GM19239 (cell line): ENCODE measurements at regions not wholly inside any gene's neighbourhood (a gene's known extent, or its start where the extent isn't known, plus 50 kb on each side); places are given as distances from the start of the nearest gene placed in this dataset.
"Not testable (repeated sequence)": the region's sequence is repeated elsewhere in the genome, so short reads cannot be mapped to it uniquely, and the experiment has no call there.

ENCODE experiments used
- DNase-seq: peaks from one replicate; pipeline ENCODE4 v3.0.0; 2011; ENCODE audit warnings: low spot score; ENCODE audit not compliant: insufficient read length
- FAIRE-seq: peaks from 2 replicates; lab custom pipeline; 2011; peaks lifted over from hg19 to GRCh38; lab: Jason Lieb, UNC

DNA sequence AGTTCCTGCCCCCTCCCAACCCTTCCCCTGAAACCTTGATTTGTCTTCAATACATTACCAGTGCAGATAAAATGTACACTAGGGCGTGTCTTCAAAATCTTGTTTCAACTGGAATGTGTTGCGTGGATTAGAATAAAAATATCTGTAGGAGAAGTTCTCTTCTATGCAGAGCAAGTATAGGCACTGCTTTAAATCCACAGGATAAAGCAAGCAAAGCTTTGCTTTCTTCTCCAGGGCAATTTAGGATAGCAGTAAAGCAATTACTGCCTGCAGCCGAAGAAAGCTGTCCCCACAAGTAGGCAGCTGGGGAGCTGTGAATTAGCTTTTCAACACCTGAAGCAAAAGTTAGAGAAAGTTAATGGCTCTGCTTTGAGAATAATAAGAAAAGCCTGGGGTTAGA is 329.7 kb upstream of the KCNMB2 start:
- FAIRE-seq: no peak
- no peak for DNase-seq

DNA sequence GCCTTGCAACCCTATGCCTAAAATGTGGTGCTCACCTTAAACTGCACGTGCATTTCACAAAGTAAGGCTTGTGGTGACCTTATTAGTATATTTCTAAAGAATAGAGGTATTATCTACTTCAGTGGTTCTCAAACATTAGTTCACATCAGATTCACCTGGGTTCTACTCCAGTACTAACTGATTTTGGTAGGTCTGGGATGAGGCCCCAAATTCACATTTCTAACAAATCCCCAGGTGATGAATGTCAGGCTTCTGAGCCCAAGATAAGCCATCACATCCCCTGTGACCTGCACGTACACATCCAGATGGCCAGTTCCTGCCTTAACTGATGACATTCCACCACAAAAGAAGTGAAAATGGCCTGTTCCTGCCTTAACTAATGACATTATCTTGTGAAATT is 329.1 kb upstream of the KCNMB2 start:
- not testable (repeated sequence) for DNase-seq, FAIRE-seq

DNA sequence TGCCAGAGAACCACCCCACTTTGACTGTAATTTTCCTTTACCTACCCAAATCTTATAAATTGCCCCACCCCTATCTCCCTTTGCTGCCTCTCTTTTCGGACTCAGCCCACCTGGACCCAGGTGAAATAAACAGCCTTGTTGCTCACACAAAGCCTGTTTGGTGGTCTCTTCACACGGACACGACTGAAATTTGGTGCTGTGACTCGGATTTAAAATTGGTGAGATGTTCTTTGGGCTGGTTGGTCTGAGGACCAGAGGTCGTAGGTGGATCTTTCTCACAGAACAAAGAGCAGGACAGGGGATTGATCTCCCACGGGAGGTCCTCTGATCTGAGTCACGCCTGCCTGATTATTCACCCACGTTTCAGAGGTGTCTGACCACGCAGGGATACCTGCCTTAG is 328.6 kb upstream of the KCNMB2 start:
- not testable (repeated sequence) for FAIRE-seq, DNase-seq

DNA sequence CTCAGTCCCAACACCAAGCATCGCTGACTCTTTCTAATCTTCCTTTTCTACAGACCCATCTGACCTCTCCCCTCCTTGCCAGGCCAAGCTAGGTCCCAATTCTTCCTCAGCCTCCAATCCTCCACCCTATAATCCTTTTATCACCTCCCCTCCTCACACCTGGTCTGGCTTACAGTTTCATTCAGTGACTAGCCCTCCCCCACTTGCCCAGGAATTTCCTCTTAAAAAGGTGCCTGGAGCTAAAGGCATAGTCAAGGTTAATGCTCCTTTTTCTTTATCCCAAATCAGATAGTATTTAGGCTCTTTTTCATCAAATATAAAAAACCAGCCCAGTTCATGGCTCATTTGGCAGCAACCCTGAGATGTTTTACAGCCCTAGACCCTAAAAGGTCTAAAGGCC is 327.1 kb upstream of the KCNMB2 start:
- DNase-seq, FAIRE-seq: not testable (repeated sequence)

DNA sequence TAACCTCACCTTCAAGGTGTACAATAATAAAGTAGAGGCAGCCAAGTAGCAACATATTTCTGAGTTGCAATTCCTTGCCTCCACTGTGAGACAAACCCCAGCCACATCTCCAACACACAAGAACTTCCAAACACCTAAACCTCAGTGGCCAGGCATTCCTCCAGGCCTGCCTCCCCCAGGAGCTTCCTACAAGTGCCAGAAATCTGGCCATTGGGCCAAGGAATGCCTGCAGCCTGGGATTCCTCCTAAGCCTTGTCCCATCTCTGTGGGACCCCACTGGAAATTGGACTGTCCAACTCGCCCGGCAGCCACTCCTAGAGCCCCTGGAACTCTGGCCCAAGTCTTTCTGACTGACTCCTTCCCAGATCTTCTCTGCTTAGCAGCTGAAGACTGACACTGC is 326.6 kb upstream of the KCNMB2 start:
- not testable (repeated sequence) for DNase-seq, FAIRE-seq

DNA sequence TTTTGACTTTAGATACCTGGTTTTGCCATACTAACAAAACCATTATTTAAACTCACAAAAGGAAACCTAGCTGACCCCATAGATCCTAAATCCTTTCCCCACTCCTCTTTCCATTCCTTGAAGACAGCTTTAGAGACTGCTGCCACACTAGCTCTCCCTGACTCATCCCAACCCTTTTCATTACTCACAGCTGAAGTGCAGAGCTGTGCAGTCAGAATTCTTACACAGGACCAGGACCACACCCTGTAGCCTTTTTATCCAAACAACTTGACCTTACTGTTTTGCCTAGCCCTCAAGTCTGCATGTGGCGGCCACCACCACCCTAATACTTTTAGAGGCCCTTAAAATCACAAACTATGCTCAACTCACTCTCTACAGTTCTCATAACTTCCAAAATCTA is 325.1 kb upstream of the KCNMB2 start:
- DNase-seq, FAIRE-seq: not testable (repeated sequence)

DNA sequence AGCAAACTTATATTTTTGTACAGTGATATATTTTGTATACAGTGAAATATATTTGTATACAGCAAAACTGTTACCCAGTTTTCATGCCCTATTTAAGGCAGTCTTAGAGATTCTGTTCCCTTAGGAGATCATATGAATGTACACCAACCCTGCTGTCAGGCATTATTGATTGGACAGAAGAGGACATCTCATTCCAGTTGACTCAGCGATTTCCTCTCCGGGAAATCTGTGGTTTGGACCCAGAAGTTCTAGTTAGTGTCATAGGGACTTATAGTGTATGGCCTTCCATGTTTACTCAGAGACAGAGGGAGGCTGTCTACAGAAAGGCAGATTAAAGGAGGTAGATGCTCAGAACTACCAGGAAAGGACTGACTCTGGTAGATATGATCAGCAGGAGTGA is 318.8 kb upstream of the KCNMB2 start:
- DNase-seq: no peak
- no peak for FAIRE-seq

DNA sequence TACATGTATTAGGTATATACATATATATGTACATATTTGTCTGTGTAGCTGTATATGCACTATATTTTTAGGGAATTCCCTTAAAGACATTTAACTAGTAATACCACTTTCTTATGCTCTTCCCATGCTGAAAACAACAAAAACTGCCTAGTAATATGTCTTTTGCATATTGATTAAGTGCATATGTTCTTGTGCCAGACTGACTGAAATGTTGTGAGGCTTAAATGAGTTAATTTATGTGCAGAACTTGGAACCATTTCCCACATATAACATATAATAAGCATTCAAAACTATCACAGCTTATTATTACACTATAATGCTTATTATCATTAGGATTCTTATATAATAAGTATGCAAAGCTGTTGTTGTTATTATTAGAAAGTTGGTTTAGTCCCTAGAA is 318.0 kb upstream of the KCNMB2 start:
- DNase-seq (no peak), FAIRE-seq (no peak)

DNA sequence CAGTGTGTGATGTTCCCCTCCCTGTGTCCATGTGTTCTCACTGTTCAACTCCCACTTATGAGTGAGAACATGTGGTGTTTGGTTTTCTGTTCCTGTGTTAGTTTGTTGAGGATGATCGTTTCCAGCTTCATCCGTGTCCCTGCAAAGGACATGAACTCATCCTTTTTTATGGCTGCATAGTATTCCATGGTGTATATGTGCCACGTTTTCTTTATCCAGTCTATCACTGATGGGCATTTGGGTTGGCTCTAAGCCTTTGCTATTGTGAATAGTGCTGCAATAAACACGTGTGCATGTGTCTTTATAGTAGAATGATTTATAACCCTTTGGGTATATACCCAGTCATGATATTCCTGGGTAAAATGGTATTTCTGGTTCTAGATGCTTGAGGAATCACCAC is 316.6 kb upstream of the KCNMB2 start:
- not testable (repeated sequence) for FAIRE-seq, DNase-seq

DNA sequence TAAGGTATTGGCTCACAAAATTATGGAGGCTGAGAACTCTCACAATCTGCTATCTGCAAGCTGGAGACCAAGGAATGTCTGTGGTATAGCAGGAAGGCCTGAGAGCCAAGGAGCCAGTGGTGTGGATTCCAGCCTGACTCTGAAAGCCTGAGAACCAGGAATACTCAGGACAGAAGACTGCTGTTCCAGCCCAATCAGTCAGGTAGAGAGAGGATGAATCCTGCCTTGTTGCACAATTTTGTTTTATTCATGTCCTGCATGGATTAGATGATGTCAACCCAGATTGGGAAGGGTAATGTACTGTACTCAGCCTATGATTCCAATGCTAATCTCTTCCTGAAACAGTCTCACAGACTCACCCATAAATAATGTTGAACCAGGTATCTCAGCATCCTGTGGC is 312.4 kb upstream of the KCNMB2 start:
- no peak for FAIRE-seq
- DNase-seq: no peak

DNA sequence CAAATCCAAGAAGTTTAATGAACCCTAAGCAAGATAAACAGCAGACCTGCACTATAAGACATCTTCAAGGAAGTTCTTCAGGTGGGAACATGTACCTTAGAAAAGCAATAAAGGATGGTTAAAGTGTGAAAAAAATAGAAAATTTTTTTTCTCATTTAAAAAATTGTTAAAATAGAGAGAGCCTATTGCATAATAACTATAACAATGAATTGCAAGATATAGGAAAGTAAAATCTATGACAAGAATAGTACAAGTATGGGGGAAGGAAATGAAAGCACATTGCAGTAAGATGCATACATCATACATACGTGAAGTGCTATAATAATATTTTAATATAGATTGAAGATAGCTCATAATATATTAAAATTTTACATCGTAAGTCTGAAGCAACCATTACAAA is 310.1 kb upstream of the KCNMB2 start:
- DNase-seq (no peak), FAIRE-seq (no peak)

DNA sequence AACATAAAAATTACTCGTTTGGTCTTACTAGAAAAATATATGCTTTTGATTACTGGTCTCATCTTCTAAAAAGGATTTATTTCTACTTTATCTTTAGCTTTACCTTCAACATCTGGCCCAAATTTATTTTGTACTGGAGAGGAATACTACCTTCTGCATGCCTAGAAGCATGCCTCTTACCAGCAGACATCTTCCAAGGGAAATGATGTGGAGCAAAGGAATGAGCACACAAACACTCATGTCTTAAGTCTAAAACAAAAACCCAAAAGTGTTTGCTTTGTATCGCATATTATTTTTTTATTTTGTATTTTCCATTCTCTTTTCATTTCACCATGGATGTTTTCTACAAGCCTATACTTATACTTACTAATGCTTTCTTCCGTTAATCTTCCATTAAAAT is 304.6 kb upstream of the KCNMB2 start:
- FAIRE-seq: no peak
- DNase-seq: no peak

DNA sequence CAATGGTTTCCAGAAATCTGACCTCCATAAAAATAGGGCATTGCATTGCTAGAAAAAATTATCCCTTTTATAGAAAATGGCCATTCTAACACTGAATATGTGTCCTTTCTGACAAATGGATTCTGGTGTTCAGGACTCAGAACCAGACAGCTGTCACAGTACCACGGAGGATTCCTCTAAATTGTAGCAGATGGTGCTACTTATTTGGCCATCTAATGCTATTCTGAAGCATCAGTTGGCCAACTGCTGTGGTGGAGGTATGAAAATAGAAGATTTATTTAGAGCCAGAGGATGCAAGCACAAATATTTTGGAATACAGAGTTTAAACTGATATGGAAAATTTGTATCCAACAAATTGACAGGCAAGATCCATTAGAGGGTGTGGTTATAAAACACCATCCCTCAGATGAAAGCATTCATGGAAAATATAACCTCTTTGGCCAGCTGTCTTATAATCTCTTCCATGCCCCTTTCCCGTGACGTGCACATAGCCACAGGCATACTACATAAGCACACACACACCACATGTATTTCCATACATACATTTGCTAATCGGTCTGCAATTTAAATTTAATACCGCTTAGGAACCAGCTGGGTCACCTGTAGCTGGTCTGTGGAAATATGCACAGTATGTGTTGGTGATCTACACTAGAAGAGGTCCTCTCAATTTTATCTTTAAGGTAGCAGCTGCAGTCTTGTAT is 302.7 kb upstream of the KCNMB2 start:
- FAIRE-seq (no peak), DNase-seq (no peak)

DNA sequence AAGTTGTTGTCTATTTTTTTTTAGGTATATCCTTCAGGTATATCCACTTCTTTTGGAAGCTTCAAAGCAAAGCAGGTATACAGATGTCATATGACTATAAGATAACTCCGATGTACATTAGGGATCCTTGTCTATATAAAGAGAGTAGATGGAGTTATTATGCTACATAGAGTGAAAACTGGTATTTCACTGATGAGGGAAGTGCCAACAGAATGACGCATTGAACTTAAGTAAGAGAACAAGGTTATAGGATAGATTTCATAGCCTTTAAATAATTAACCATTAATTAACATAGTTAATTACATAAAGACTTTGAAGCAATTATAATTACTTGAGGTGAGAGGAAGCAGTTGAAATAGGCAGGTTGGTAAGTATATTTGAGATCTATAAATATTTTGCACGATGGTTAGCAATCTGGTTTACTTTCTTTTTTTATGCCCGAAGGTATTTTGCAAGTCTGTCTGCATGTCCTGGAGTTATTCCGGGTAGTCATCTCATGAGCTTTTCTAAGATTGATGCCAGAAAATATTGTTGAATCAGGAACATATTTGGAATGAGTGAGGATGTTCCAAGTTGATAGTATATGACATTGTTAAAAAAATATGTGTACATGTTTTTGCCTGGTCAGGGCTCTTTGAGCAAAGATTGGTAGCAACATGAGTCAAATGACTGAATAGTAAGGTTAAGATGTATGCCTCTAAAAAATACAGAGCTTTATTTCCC is 299.5 kb upstream of the KCNMB2 start:
- DNase-seq: no peak
- no peak for FAIRE-seq

DNA sequence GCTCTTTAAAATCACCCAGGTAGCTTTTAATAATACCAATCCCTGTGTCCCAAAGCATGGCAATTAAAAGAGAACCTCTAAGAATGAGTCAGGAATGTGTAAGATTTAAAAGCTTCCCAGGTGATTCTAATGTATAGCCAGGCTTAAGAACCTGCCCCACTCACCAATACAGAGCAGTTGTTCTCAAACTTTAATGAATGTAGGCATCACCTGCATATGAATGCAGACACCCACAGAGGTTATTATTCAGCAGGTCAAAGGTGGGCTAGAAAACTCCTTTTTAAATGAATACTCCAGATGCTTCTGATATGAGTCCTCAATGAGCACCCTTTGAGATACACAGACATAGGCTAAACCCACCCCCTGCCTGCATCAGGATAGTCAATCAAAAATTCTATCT is 298.1 kb upstream of the KCNMB2 start:
- no peak for FAIRE-seq
- no peak for DNase-seq

DNA sequence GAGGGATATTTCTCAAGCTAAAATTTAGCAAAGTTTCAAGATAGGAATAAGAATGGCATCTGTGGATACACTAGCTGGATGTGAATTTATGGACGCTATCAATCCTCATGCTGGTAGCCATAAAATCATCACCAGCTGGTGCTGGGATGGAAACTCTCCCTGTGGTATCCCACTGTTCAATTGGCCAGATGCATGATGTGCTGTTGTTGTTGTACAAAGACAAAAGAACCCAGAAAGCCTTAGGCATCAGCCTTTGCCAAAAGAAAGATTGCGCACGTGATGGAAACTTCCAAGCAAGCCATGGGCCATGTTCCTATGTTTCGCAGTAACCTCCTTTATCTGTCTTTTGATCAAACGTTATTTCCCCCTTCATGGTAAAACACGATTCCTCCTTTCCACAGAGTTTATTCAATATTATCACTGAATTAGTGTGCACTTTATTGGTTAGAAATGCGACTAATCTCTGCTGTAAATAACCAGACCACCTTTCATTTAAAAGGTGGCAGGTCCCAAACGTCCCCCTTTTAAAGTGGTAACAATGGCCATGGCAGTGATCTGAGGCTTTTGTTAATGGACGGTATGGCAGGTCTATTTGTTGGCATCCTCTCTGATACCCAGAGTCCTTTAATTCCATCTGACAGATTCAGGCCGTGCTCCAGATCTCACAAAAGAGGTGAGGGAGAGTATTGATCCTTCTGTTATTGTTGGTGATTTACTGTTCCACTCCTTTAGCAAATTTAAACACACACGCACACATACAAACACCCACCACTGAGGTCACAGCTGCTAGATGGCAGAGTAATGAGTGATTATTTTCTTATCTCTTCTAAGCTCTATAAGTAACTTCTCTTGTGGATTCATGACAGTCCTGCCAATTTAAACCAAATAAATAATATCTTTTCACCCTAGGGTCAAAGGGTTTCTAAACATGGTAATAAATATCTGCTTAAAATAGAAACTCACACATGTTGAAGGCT is 291.2 kb upstream of the KCNMB2 start:
- FAIRE-seq: no peak
- no peak for DNase-seq

DNA sequence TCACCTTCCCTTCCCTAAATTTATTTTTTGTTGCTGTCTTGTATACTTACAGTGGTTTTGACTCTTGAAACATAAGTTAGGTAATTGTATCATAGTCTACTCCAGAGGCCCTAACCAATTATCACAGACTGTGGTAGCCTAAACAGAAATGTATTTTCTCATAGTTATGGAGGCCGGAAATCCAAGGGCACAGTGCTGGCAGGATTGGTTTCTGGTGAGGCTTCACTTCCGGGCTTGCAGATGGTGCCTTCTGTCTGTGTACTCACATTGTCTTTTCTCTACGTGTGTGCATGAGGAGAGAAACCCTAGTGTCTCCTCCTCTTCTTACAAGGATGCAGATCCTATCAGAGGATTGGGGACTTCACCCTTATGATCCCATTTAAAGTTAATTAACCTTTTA is 290.2 kb upstream of the KCNMB2 start:
- FAIRE-seq (no peak), DNase-seq (no peak)

DNA sequence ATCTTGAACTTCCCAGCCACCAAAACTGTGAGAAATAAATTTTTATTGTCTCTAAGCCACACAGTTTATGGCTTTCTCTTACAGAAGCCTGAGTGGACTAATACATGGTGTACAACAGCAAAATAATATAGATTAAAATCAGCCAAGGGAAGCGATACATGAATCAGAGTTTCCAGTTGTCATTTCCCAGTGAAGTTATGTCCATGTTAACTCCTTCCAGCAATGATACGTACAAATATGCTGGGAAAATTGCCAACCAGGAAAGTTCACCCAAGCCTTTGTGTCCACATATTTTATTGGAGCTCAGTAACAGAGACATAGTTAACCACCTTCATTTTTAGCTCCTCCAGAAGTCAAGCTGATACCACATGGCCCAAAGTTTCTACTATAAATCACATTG is 280.9 kb upstream of the KCNMB2 start:
- FAIRE-seq (no peak), DNase-seq (no peak)

DNA sequence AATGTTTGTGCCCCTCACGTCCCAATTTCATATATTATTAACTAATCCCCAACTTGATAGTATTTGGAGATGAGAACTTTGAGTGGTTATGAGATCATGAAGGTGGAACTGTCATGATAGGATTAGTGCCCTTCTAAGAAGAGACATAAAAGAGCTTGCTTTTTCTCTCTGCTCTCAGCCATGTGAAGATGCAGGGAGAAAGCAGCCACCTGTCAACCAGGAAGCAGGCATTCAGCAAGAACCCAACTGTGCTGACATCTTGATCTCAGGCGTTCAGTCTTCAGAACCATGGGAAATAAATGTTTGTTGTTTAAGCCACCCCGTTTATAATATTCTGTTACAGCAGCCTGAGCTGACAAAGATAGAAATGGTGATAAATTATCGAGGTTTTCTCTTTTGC is 278.7 kb upstream of the KCNMB2 start:
- no peak for FAIRE-seq
- no peak for DNase-seq

DNA sequence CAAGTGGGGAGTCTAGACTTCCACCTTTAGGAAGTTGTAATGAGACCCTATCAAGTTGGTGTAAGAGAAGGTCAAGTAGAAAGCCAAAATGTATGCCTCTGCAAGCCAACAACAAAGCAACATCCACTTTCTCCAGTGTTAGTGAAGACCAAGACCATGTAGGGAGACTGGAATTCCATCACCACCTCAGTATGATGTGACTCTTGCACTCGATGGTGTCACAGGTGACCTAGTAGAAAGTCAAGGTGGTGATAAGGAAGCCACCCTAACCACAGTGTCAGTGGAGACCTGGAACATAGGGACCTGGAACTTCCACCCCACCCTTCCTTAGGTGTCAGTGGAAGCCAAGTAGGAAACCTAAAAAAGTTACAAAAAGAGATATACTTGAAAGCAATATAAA is 278.1 kb upstream of the KCNMB2 start:
- no peak for DNase-seq
- FAIRE-seq: no peak

DNA sequence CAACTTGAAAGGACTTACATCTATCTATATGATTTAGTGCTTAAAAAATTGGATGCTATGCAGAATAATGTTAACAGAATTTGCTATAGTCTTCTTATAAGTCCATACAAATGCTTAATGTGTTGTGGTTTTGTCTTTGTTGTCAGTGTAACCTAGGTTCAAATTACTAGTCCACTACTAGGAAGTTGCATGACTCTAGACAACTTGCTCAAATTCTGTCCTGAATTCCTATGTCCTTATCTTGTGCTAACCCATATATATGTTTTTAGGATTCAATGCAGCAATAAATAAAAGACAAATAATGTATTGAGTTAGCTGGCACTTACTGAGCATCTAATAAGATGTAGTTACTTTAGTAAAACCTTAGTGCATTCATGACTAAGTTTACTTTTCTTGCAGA is 276.5 kb upstream of the KCNMB2 start:
- no peak for DNase-seq
- FAIRE-seq: no peak
